ENCODE measurements at regions not wholly inside any gene's neighbourhood (a gene's known extent, or its start where the extent isn't known, plus 50 kb on each side); places are given as distances from the start of the nearest gene placed in this dataset.

GRCh38 chr5:158349987-158350386 lies 491.0 kb upstream of the CLINT1 start:
- TF ChIP-seq JUND (IDR thresholded peaks at IDR 0.05; ENCODE audit: low read depth) = no peak
- in situ Hi-C loops (cut with HindIII; ENCODE audit: low pct_unique_long_range_greater_than_20kb, low sequenced_read_pairs) = no loop called here
- DNase-seq (ENCODE audit: low read depth in 1 of 2, low spot score in 1 of 2) = no peak

GRCh38 chr5:158344376-158344775 lies 485.4 kb upstream of the CLINT1 start:
- TF ChIP-seq JUND (IDR thresholded peaks at IDR 0.05; ENCODE audit: low read depth) = no peak
- no peak for DNase-seq (ENCODE audit: low read depth in 1 of 2, low spot score in 1 of 2)
- in situ Hi-C loops (cut with HindIII; ENCODE audit: low pct_unique_long_range_greater_than_20kb, low sequenced_read_pairs) = no loop called here

- in situ Hi-C loops (cut with HindIII; ENCODE audit: low pct_unique_long_range_greater_than_20kb, low sequenced_read_pairs) = no loop called here
- TF ChIP-seq JUND (IDR thresholded peaks at IDR 0.05; ENCODE audit: low read depth) = no peak
- DNase-seq (ENCODE audit: low read depth in 1 of 2, low spot score in 1 of 2) = no peak
Observed at GRCh38 chr5:158340608-158341007, 481.7 kb upstream of the CLINT1 start.

- no peak for TF ChIP-seq JUND (IDR thresholded peaks at IDR 0.05; ENCODE audit: low read depth)
- DNase-seq (ENCODE audit: low read depth in 1 of 2, low spot score in 1 of 2) = no peak
- in situ Hi-C loops (cut with HindIII; ENCODE audit: low pct_unique_long_range_greater_than_20kb, low sequenced_read_pairs) = no loop called here
Observed at GRCh38 chr5:158326256-158326655, 467.3 kb upstream of the CLINT1 start.

- TF ChIP-seq JUND (IDR thresholded peaks at IDR 0.05; ENCODE audit: low read depth) = no peak
- no peak for DNase-seq (ENCODE audit: low read depth in 1 of 2, low spot score in 1 of 2)
- in situ Hi-C loops (cut with HindIII; ENCODE audit: low pct_unique_long_range_greater_than_20kb, low sequenced_read_pairs) = no loop called here
Observed at GRCh38 chr5:158324236-158324635, 465.3 kb upstream of the CLINT1 start.

GRCh38 chr5:158322620-158323019 lies 463.7 kb upstream of the CLINT1 start:
- no peak for TF ChIP-seq JUND (IDR thresholded peaks at IDR 0.05; ENCODE audit: low read depth)
- in situ Hi-C loops (cut with HindIII; ENCODE audit: low pct_unique_long_range_greater_than_20kb, low sequenced_read_pairs) = no loop called here
- DNase-seq (ENCODE audit: low read depth in 1 of 2, low spot score in 1 of 2) = no peak

GRCh38 chr5:158320934-158321333 lies 462.0 kb upstream of the CLINT1 start:
- no peak for DNase-seq (ENCODE audit: low read depth in 1 of 2, low spot score in 1 of 2)
- in situ Hi-C loops (cut with HindIII; ENCODE audit: low pct_unique_long_range_greater_than_20kb, low sequenced_read_pairs) = no loop called here
- TF ChIP-seq JUND (IDR thresholded peaks at IDR 0.05; ENCODE audit: low read depth) = no peak

- in situ Hi-C loops (cut with HindIII; ENCODE audit: low pct_unique_long_range_greater_than_20kb, low sequenced_read_pairs) = no loop called here
- no peak for DNase-seq (ENCODE audit: low read depth in 1 of 2, low spot score in 1 of 2)
- no peak for TF ChIP-seq JUND (IDR thresholded peaks at IDR 0.05; ENCODE audit: low read depth)
Observed at GRCh38 chr5:158320178-158320674, 461.3 kb upstream of the CLINT1 start.

GRCh38 chr5:158317507-158317906 lies 458.6 kb upstream of the CLINT1 start:
- in situ Hi-C loops (cut with HindIII; ENCODE audit: low pct_unique_long_range_greater_than_20kb, low sequenced_read_pairs) = no loop called here
- no peak for DNase-seq (ENCODE audit: low read depth in 1 of 2, low spot score in 1 of 2)
- no peak for TF ChIP-seq JUND (IDR thresholded peaks at IDR 0.05; ENCODE audit: low read depth)

GRCh38 chr5:158313733-158314464 lies 455.0 kb upstream of the CLINT1 start:
- in situ Hi-C loops (cut with HindIII; ENCODE audit: low pct_unique_long_range_greater_than_20kb, low sequenced_read_pairs) = no loop called here
- DNase-seq (ENCODE audit: low read depth in 1 of 2, low spot score in 1 of 2) = peak in 1 of 2 experiments; percentile 25
- no peak for TF ChIP-seq JUND (IDR thresholded peaks at IDR 0.05; ENCODE audit: low read depth)

- in situ Hi-C loops (cut with HindIII; ENCODE audit: low pct_unique_long_range_greater_than_20kb, low sequenced_read_pairs) = no loop called here
- no peak for TF ChIP-seq JUND (IDR thresholded peaks at IDR 0.05; ENCODE audit: low read depth)
- no peak for DNase-seq (ENCODE audit: low read depth in 1 of 2, low spot score in 1 of 2)
Observed at GRCh38 chr5:158313027-158313732, 454.2 kb upstream of the CLINT1 start.

- DNase-seq (ENCODE audit: low read depth in 1 of 2, low spot score in 1 of 2) = no peak
- in situ Hi-C loops (cut with HindIII; ENCODE audit: low pct_unique_long_range_greater_than_20kb, low sequenced_read_pairs) = no loop called here
- no peak for TF ChIP-seq JUND (IDR thresholded peaks at IDR 0.05; ENCODE audit: low read depth)
Observed at GRCh38 chr5:158309088-158309807, 450.3 kb upstream of the CLINT1 start.

Measured in T47D (cell line).